ENCODE measurements at regions not wholly inside any gene's neighbourhood (a gene's known extent, or its start where the extent isn't known, plus 50 kb on each side); places are given as distances from the start of the nearest gene placed in this dataset.

DNA sequence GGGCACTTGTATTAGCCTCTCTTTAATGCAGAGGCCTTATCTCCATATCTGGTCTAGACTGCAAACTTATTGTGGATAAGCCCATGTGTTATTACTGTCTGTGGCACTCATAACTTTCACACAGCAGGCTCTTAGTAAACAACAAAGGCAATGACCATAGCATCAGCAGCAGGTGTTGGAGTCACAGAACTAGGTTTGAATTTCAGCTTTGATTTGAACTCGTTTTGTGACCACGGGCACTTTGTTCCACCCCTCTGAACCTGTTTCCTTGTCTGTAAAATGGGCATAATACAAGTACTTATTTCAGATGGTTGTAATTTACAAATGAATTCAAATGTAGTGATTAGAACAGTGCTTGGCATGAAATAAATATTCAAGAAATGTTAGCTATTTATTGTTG is 121.8 kb upstream of the C1GALT1C1 start:
- DNase-seq (ENCODE audit: low read depth, low spot score): no peak
- H3K4me3 ChIP-seq (ENCODE audit: low read depth, low read length): no peak overlapping the region
- in situ Hi-C loops (cut with HindIII; ENCODE audit: low sequenced_read_pairs): no loop called here
- TF ChIP-seq, protein P1, sequence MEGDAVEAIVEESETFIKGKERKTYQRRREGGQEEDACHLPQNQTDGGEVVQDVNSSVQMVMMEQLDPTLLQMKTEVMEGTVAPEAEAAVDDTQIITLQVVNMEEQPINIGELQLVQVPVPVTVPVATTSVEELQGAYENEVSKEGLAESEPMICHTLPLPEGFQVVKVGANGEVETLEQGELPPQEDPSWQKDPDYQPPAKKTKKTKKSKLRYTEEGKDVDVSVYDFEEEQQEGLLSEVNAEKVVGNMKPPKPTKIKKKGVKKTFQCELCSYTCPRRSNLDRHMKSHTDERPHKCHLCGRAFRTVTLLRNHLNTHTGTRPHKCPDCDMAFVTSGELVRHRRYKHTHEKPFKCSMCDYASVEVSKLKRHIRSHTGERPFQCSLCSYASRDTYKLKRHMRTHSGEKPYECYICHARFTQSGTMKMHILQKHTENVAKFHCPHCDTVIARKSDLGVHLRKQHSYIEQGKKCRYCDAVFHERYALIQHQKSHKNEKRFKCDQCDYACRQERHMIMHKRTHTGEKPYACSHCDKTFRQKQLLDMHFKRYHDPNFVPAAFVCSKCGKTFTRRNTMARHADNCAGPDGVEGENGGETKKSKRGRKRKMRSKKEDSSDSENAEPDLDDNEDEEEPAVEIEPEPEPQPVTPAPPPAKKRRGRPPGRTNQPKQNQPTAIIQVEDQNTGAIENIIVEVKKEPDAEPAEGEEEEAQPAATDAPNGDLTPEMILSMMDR (IDR thresholded peaks at IDR 0.05; ENCODE audit: low read depth, low read length): no peak

DNA sequence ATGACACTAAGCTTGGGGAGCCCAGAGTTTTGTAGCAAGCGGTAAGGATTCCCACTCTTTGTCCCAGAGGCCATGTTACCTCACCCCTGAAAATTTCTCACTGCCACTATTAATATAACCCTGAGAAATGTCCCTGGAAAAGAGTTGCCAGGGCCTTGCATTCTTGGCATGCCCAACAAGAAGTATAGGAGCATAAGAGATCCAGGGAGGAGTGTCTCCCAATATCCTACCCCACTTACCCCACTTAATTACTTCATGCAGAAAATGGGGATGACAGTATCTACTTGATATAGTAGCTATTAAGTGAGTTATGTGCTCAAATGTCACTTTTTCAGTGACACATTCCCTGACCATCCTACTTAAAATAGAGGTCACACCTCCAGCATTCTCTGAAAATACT is 120.5 kb upstream of the C1GALT1C1 start:
- no peak for DNase-seq (ENCODE audit: low read depth, low spot score)
- TF ChIP-seq, protein P1 (IDR thresholded peaks at IDR 0.05; ENCODE audit: low read depth, low read length): no peak
- in situ Hi-C loops (cut with HindIII; ENCODE audit: low sequenced_read_pairs): no loop called here

DNA sequence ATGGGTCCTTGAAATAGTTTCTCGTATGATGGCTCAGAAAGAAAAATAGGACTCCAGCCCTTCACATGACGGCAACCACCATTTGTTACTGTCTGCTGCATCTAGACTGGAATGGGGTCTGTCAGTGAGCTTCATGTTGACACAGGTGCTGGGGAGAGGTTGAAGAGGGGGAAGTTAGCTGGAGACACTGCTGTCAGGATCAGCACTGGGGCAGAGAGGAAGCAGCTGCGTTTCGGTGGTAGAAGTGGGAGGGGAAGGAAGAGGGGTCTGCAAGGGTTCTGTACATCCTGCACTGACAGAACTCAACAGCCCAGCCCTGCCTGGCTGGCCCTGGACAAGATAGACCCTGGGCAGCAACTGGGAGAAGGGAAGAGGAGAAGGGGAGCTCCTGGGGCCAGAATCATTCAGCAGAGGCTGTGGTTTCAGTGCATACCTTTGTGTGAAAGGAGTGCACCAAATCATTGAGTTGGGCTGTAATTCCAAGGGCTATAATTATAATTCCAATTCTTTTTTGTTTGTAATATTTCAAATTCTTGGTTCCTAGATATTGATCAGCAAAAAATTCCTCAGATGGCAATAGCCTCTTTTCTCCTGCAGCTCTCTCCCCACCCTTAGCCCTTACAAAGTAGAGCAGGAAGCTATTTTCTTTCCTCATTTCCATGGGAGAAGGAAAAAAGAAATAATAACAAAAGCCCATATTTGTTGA is 119.4 kb upstream of the C1GALT1C1 start:
- no peak overlapping the region for H3K4me3 ChIP-seq (ENCODE audit: low read depth, low read length)
- DNase-seq (ENCODE audit: low read depth, low spot score): no peak
- in situ Hi-C loops (cut with HindIII; ENCODE audit: low sequenced_read_pairs): no loop called here
- TF ChIP-seq, protein P1 (IDR thresholded peaks at IDR 0.05; ENCODE audit: low read depth, low read length): no peak

More for the DNA sequence above, 120.5 kb upstream of the C1GALT1C1 start:
- H3K4me3 ChIP-seq (ENCODE audit: low read depth, low read length): no peak overlapping the region

DNA sequence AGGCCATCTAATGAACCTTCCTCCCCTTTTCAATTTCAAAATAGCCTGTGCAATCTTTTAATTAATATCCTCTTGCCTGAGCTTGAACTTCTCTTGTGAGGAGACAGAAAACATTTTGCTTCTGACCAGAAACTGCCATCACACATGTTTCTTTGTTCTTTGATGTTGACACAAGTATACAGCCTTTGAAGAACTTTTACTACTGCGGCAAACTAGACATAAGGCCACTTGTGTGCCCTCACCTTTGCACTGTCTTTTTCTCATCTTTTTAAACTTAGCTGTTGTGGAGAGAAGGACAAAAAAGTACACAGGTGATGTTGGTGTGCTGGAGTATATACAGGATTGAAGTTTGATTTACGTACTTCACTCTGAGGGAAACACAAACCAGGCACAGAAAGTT is 116.3 kb upstream of the C1GALT1C1 start:
- in situ Hi-C loops (cut with HindIII; ENCODE audit: low sequenced_read_pairs): no loop called here
- no peak overlapping the region for H3K4me3 ChIP-seq (ENCODE audit: low read depth, low read length)
- TF ChIP-seq, protein P1 (IDR thresholded peaks at IDR 0.05; ENCODE audit: low read depth, low read length): no peak
- no peak for DNase-seq (ENCODE audit: low read depth, low spot score)

DNA sequence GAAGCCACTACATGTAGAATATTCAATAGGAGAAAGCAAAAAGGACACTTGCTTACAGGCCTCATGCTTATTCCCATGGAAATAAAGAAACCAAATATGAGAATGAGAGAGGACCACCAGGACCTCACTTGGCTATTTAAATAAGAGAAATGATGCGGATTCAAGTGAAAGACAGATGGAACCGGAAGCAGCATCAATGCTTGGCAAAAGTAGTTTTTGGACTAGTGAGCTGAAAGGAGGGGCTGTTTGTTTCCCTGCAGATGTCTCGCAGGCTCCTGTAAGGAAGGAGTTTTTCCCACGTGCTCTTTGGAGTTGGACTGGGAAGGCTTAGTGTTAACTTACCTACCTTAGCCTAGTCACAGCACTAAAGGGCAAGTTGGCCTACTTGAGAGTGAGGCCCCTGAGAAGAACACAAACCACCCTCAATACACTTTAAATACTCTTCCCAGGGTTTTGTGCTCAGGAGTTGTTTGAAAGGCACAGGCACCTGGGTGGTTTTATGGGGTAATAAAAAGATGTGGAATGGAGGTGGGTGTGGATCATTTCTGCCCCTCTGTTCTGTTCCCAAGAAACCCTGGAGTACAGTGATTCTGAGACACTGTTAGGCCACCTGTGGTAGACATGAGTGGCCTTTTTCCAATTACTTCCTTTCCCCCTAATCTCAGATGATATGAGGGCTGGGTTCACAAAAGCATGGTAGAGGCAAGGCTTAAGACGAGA is 113.3 kb upstream of the C1GALT1C1 start:
- in situ Hi-C loops (cut with HindIII; ENCODE audit: low sequenced_read_pairs): no loop called here

DNA sequence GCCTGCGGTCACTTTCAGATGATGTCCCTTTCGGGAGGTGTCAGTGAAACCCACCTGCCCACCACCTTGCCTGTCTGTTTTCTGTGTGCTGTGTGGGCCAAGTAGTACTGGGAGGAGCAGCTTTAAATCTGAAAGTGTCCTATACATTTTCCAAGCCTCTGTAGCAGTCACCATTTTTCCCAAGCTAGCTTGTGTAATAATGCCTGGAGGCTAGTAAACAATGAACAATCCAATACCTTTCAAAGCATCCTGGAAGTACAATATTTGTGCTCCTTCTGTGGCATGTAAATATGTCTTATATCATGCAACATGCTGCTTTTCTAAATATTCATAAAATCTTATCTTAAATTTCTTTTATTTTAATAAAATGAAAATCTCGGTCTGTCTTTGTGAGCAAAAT is 111.6 kb upstream of the C1GALT1C1 start:
- TF ChIP-seq, protein P1 (IDR thresholded peaks at IDR 0.05; ENCODE audit: low read depth, low read length): no peak
- in situ Hi-C loops (cut with HindIII; ENCODE audit: low sequenced_read_pairs): no loop called here
- H3K4me3 ChIP-seq (ENCODE audit: low read depth, low read length): no peak overlapping the region
- DNase-seq (ENCODE audit: low read depth, low spot score): no peak

More for the DNA sequence above, 113.3 kb upstream of the C1GALT1C1 start:
- no peak for DNase-seq (ENCODE audit: low read depth, low spot score)
- TF ChIP-seq, protein P1 (IDR thresholded peaks at IDR 0.05; ENCODE audit: low read depth, low read length): no peak
- H3K4me3 ChIP-seq (ENCODE audit: low read depth, low read length): no peak overlapping the region
